ENCODE measurements at regions not wholly inside any gene's neighbourhood (a gene's known extent, or its start where the extent isn't known, plus 50 kb on each side); places are given as distances from the start of the nearest gene placed in this dataset.
"Not testable (repeated sequence)": the region's sequence is repeated elsewhere in the genome, so short reads cannot be mapped to it uniquely, and the experiment has no call there.

GRCh38 chr7:24082826-24083225, 201.2 kb upstream of the NPY start:
- no peaks in the 10 kb centered on the region for H3K4me1 Mint-ChIP-seq
- no peak overlapping the region for H3K27ac Mint-ChIP-seq
- peaks cover 27% of the 10 kb centered on the region for H3K9me3 Mint-ChIP-seq

GRCh38 chr7:24102988-24103387, 181.0 kb upstream of the NPY start:
- no peak for DNase-seq (ENCODE audit: low spot score in 2 of 2, unreplicated experiment in 2 of 2)
- Mint-ChIP-seq H3K27ac (no peak overlapping the region), H3K4me3 (no peak overlapping the region), H3K36me3 (no peaks in the 10 kb centered on the region), H3K9me3 (peaks cover 13% of the 10 kb centered on the region), H3K4me1 (no peaks in the 10 kb centered on the region), H3K27me3 (ENCODE audit: low read depth) (no peaks in the 10 kb centered on the region)
- TF ChIP-seq CTCF (IDR thresholded peaks at IDR 0.05; ENCODE audit: unreplicated experiment) = no peak

More at GRCh38 chr7:24082826-24083225, 201.2 kb upstream of the NPY start:
- Mint-ChIP-seq H3K4me3 (no peak overlapping the region), H3K27me3 (ENCODE audit: low read depth) (no peaks in the 10 kb centered on the region), H3K36me3 (no peaks in the 10 kb centered on the region)
- DNase-seq (ENCODE audit: low spot score in 2 of 2, unreplicated experiment in 2 of 2) = no peak
- no peak for TF ChIP-seq CTCF (IDR thresholded peaks at IDR 0.05; ENCODE audit: unreplicated experiment)

GRCh38 chr7:24108906-24109376, 175.0 kb upstream of the NPY start:
- no peaks in the 10 kb centered on the region for H3K9me3 Mint-ChIP-seq
- no peaks in the 10 kb centered on the region for H3K4me1 Mint-ChIP-seq
- H3K36me3 Mint-ChIP-seq = no peaks in the 10 kb centered on the region
- no peak for DNase-seq (ENCODE audit: low spot score in 2 of 2, unreplicated experiment in 2 of 2)
- H3K27ac Mint-ChIP-seq = no peak overlapping the region
- no peak for TF ChIP-seq CTCF (IDR thresholded peaks at IDR 0.05; ENCODE audit: unreplicated experiment)
- H3K4me3 Mint-ChIP-seq = no peak overlapping the region
- peaks cover 1% of the 10 kb centered on the region for H3K27me3 Mint-ChIP-seq (ENCODE audit: low read depth)

DNA sequence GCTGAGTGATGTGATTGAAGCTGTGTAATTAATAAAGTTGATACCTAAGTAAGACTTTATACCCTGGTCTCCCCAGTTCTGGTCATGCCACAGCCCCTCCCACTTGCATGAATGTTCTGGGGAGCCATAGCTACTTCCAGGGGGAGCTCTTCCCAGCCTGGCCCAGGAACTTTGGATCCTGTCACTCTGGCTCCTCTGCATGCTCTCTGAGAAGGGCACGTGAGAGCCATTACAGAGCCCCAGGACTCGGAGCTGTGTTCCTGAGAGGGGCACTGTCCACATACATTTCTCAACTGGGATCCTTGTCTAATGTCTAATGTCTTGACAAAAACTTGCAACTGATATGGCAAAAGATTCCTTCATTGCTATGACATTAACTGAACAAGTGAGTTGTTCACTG, 173.9 kb upstream of the NPY start:
- Mint-ChIP-seq H3K27ac (no peak overlapping the region), H3K27me3 (ENCODE audit: low read depth) (peaks cover 1% of the 10 kb centered on the region)

GRCh38 chr7:24113506-24113905, 170.5 kb upstream of the NPY start:
- Mint-ChIP-seq H3K27ac (no peak overlapping the region), H3K4me1 (no peaks in the 10 kb centered on the region), H3K4me3 (no peak overlapping the region), H3K36me3 (no peaks in the 10 kb centered on the region), H3K9me3 (no peaks in the 10 kb centered on the region), H3K27me3 (ENCODE audit: low read depth) (peaks cover 5% of the 10 kb centered on the region)
- TF ChIP-seq CTCF (IDR thresholded peaks at IDR 0.05; ENCODE audit: unreplicated experiment) = no peak
- DNase-seq (ENCODE audit: low spot score in 2 of 2, unreplicated experiment in 2 of 2) = no peak

More for the DNA sequence above, 173.9 kb upstream of the NPY start:
- TF ChIP-seq CTCF (IDR thresholded peaks at IDR 0.05; ENCODE audit: unreplicated experiment) = no peak
- Mint-ChIP-seq H3K4me1 (no peaks in the 10 kb centered on the region), H3K36me3 (no peaks in the 10 kb centered on the region), H3K9me3 (no peaks in the 10 kb centered on the region), H3K4me3 (no peak overlapping the region)
- DNase-seq (ENCODE audit: low spot score in 2 of 2, unreplicated experiment in 2 of 2) = no peak

DNA sequence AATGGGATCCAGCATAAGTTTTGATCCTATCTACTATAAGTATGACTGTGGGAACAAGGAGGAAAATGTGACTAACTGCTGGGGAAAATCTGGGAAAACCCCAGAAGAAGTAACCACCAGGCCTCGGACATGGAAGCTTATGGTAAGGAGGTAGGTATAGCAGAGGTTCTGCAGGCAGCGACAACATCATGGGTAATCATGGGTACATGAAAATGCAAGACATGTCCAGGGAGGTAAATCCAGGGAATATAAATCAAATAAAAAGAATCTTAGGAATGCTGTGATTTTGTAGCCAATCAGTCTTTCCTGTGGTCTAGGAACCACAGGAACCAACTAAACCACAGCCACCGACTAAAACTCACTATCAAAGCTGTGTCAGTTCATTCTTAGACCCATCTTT, 168.3 kb upstream of the NPY start:
- Mint-ChIP-seq H3K9me3 (no peaks in the 10 kb centered on the region), H3K27ac (no peak overlapping the region), H3K27me3 (ENCODE audit: low read depth) (peaks cover 6% of the 10 kb centered on the region), H3K36me3 (no peaks in the 10 kb centered on the region), H3K4me1 (no peaks in the 10 kb centered on the region), H3K4me3 (no peak overlapping the region)
- TF ChIP-seq CTCF (IDR thresholded peaks at IDR 0.05; ENCODE audit: unreplicated experiment) = no peak
- DNase-seq (ENCODE audit: low spot score in 2 of 2, unreplicated experiment in 2 of 2) = no peak

DNA sequence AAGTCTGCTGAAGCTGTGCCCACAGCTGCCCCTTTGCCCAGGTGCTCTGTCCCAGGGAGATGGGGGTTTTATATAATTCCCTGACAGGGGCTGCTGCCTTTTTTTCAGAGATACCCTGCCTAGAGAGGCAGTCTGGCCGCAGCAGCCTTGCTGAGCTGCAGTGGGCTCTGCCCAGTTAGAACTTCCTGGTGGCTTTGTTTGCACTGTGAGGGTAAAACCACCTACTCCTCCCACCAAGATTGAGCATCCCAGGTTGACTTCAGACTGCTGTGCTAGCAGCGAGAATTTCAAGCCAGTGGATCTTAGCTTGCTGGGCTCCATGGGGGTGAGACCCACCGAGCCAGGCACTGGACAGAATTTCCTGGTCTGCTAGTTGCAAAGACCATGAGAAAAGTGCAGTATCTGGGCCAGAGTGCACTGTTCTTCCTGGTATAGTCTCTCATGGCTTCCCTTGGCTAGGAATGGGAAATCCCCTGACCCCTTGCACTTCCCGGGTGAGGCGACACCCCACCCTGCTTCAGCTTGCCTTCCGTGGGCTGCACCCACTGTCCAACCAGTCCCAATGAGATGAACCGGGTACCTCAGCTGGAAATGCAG, 166.0 kb upstream of the NPY start:
- DNase-seq (ENCODE audit: low spot score in 2 of 2, unreplicated experiment in 2 of 2); H3K4me3 Mint-ChIP-seq; H3K36me3 Mint-ChIP-seq; H3K27ac Mint-ChIP-seq; H3K27me3 Mint-ChIP-seq (ENCODE audit: low read depth); H3K4me1 Mint-ChIP-seq; H3K9me3 Mint-ChIP-seq: not testable (repeated sequence)
